A673 (cell line): ENCODE measurements at regions not wholly inside any gene's neighbourhood (a gene's known extent, or its start where the extent isn't known, plus 50 kb on each side); places are given as distances from the start of the nearest gene placed in this dataset.

Experiments
- BruUV-seq: library from RNA; stranded (reverse); fragments of 400-500 nt; replicated peaks from 2 replicates; lab custom pipeline; 2021; lab: Mats Ljungman, UMichigan
- CTCF ChIA-PET: fragments of 300-600 bp; sonication (Branson Sonifier 250); formaldehyde crosslinking; loops from one replicate; lab custom pipeline; 2022; ENCODE audit warnings: antibody characterized with exemption; lab: Charles Lee
- POLR2A ChIA-PET: fragments of 300-600 bp; sonication (Branson Sonifier 250); formaldehyde crosslinking; loops from one replicate; lab custom pipeline; 2022; ENCODE audit warnings: antibody characterized with exemption; ENCODE audit not compliant: low non-redundant PET; lab: Charles Lee
- DNase-seq: peaks from one replicate; pipeline ENCODE4 v3.0.0-alpha.2; 2015; ENCODE audit warnings: low spot score
- H3K27ac ChIP-seq: fragments of 200-600 bp; sonication (generic); 2 replicates; pipeline ENCODE4 v1.5.1; 2016; ENCODE audit warnings: mixed run types, low read depth, mild to moderate bottlenecking, mixed read lengths, antibody characterized with exemption, low read length; ENCODE audit not compliant: poor library complexity, severe bottlenecking
- H3K27me3 ChIP-seq: fragments of 200-600 bp; sonication (generic); replicated peaks from 2 replicates; pipeline ENCODE4 v1.6.1; 2017; ENCODE audit warnings: mixed run types, low read depth, mild to moderate bottlenecking, mixed read lengths, antibody characterized with exemption, low read length; ENCODE audit not compliant: insufficient read depth, poor library complexity
- H3K36me3 ChIP-seq: fragments of 200-600 bp; sonication (generic); 2 replicates; pipeline ENCODE4 v1.6.1; 2016; ENCODE audit warnings: mixed run types, mild to moderate bottlenecking, mixed read lengths, antibody characterized with exemption, low read length; ENCODE audit not compliant: insufficient read depth, poor library complexity, severe bottlenecking
- H3K4me1 ChIP-seq: fragments of 200-600 bp; sonication (generic); 2 replicates; pipeline ENCODE4 v1.6.1; 2017; ENCODE audit warnings: mixed run types, mild to moderate bottlenecking, mixed read lengths, antibody characterized with exemption, low read length; ENCODE audit not compliant: insufficient read depth, poor library complexity, severe bottlenecking
- H3K4me3 ChIP-seq: fragments of 200-600 bp; sonication (generic); 2 replicates; pipeline ENCODE4 v1.5.1; 2016; ENCODE audit warnings: low read depth, mixed run types, mild to moderate bottlenecking, mixed read lengths, low read length; ENCODE audit not compliant: poor library complexity, severe bottlenecking
- H3K9me3 ChIP-seq: fragments of 200-600 bp; sonication (generic); 2 replicates; pipeline ENCODE4 v1.6.1; 2016; ENCODE audit warnings: mixed run types, low read depth, mild to moderate bottlenecking, mixed read lengths, antibody characterized with exemption, low read length; ENCODE audit not compliant: poor library complexity, severe bottlenecking
- CTCF ChIP-seq: fragments of 300-800, 200-600 bp; sonication (generic); conservative IDR thresholded peaks from 2 replicates; pipeline ENCODE4 v1.5.1; 2017; ENCODE audit warnings: low read depth, mild to moderate bottlenecking, antibody characterized with exemption, low read length, moderate library complexity, mixed read lengths
- EZH2 ChIP-seq: fragments of 200-600 bp; sonication (generic); IDR thresholded peaks from 2 replicates; pipeline ENCODE4 v1.6.1; 2017; ENCODE audit warnings: borderline replicate concordance, low read depth, mild to moderate bottlenecking, mixed read lengths, antibody characterized with exemption, low read length; ENCODE audit not compliant: poor library complexity, severe bottlenecking
- intact Hi-C: fragments of 100-400 bp; cut with micrococcal nuclease; formaldehyde crosslinking; loops from one replicate; pipeline ENCODE4 v1.10.0; 2022; ENCODE audit not compliant: unreplicated experiment

DNA sequence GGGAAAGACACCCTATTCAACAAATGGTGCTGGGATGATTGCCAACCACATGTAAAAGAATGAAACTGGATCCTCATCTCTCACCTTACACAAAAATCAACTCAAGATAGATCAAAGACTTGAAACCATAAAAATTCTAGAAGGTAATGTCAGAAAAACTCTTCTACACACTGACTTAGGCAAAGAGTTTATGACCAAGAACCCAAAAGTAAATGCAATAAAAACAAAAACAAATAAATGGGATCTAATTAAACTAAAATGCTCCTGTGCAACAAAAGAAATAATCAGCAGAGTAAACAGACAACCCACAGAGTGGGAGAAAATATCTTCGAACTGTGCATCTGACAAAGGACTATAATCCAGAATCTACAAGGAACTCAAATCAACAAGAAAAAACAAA lies 504.2 kb upstream of the MBL2 start:
- Histone ChIP-seq H3K4me1 (no peaks in the 10 kb centered on the region), H3K27me3 (no peaks in the 10 kb centered on the region), H3K27ac (no peak overlapping the region), H3K36me3 (no peaks in the 10 kb centered on the region), H3K9me3 (peaks cover 14% of the 10 kb centered on the region), H3K4me3 (no peak overlapping the region)
- CTCF ChIA-PET = no interaction called here
- TF ChIP-seq CTCF (no peak), EZH2 (no peak)
- intact Hi-C loops = no loop called here
- POLR2A ChIA-PET = no interaction called here
- no peak for DNase-seq
- BruUV-seq = no TSS peak

DNA sequence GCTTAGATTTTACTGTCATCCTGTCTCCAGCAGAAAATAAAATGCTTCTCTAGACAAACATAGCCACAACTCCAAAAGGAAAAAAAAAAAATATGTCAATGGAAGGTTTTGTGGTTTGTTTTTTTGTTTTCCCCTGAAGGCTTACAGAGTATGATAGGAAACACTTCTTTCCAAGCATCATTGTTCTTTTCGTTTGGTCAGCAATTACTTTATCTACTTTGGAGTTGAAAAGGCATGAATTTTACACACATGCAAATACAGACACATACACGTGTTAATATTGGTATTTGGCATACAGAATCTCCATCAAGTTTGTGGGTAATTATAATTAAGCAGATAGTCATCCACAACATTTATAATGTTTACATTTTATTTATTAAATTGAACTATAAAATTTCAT lies 496.9 kb upstream of the MBL2 start:
- H3K27me3 ChIP-seq = no peaks in the 10 kb centered on the region
- H3K4me3 ChIP-seq = no peak overlapping the region
- ChIA-PET CTCF (no interaction called here), POLR2A (no interaction called here)
- peaks cover 18% of the 10 kb centered on the region for H3K9me3 ChIP-seq
- no peak overlapping the region for H3K27ac ChIP-seq
- DNase-seq = no peak
- intact Hi-C loops = no loop called here
- TF ChIP-seq EZH2 (no peak), CTCF (no peak)
- BruUV-seq = no TSS peak
- no peaks in the 10 kb centered on the region for H3K36me3 ChIP-seq
- H3K4me1 ChIP-seq = no peaks in the 10 kb centered on the region

GRCh38 chr10:53260213-53260612 lies 487.6 kb upstream of the MBL2 start:
- no peak overlapping the region for H3K27ac ChIP-seq
- no TSS peak for BruUV-seq
- no peaks in the 10 kb centered on the region for H3K27me3 ChIP-seq
- H3K9me3 ChIP-seq = peaks cover 21% of the 10 kb centered on the region
- intact Hi-C loops = no loop called here
- ChIA-PET CTCF (no interaction called here), POLR2A (no interaction called here)
- DNase-seq = no peak
- H3K36me3 ChIP-seq = no peaks in the 10 kb centered on the region
- TF ChIP-seq CTCF (no peak), EZH2 (no peak)
- no peak overlapping the region for H3K4me3 ChIP-seq
- no peaks in the 10 kb centered on the region for H3K4me1 ChIP-seq
